ENCODE measurements at regions not wholly inside any gene's neighbourhood (a gene's known extent, or its start where the extent isn't known, plus 50 kb on each side); places are given as distances from the start of the nearest gene placed in this dataset.

- FAIRE-seq (no peak), DNase-seq (ENCODE audit: low spot score) (no peak), ATAC-seq (no peak)
- intact Hi-C loops (cut with micrococcal nuclease; ENCODE audit: unreplicated experiment), result no loop called here
- Histone ChIP-seq H3K9me3 (ENCODE audit: low read length) (no peaks in the 10 kb centered on the region), H3K27ac (ENCODE audit: extremely low read length, insufficient read depth, low read length) (no peak overlapping the region), H2AFZ (ENCODE audit: low read length) (no peak overlapping the region), H4K20me1 (ENCODE audit: insufficient read depth, low read length) (no peaks in the 10 kb centered on the region), H3K9ac (ENCODE audit: insufficient read depth, low read depth, low read length) (no peak overlapping the region), H3K4me2 (ENCODE audit: low read depth, low read length) (no peak overlapping the region), H3K4me3 (replicated peaks in 1 of 3; ENCODE audit: insufficient read depth in 1 of 3, low read depth in 2 of 3, low read length in 3 of 3) (no peak overlapping the region), H3K79me2 (ENCODE audit: insufficient read depth, low read length) (no peaks in the 10 kb centered on the region), H3K4me1 (ENCODE audit: insufficient read depth, low read length) (0 out of 2 replicates have a peak, but pooled peaks cover 4% of the 10 kb centered on the region), H3K27me3 (ENCODE audit: control insufficient read depth in 1 of 2, insufficient read depth in 2 of 2, low read length in 2 of 2) (no peaks in the 10 kb centered on the region; a peak in 1 of 5 replicates), H3K36me3 (replicated peaks in 1 of 2; ENCODE audit: control insufficient read depth in 1 of 2, insufficient read depth in 2 of 2, low read length in 2 of 2) (no peaks in the 10 kb centered on the region)
- CTCF ChIA-PET (ENCODE audit: low intra/inter-chr PET ratio, low total read pairs), result no interaction called here
- 38% methylated on average over 4 of the region's 4 CpGs for WGBS (ENCODE audit: low lambda C conversion rate)
- POLR2A ChIA-PET, result no interaction called here
- in situ Hi-C loops (cut with HindIII; ENCODE audit: extremely low pct_ligation_motif_present, low pct_unique_long_range_greater_than_20kb), result no loop called here
- no TSS peak for BruUV-seq (replicated peaks)
- TF ChIP-seq HOMEZ (CRISPR knock-in tag; IDR thresholded peaks at IDR 0.05; ENCODE audit: low read depth) (no peak), RFXANK (CRISPR knock-in tag; IDR thresholded peaks at IDR 0.05) (no peak), SIX1 (CRISPR knock-in tag; IDR thresholded peaks at IDR 0.05; ENCODE audit: borderline replicate concordance) (no peak), ZNF720 (CRISPR knock-in tag; IDR thresholded peaks at IDR 0.05) (no peak)
These were observed 247.7 kb downstream of the ICOS start for GRCh38 chr2:204184226-204184625.

DNA sequence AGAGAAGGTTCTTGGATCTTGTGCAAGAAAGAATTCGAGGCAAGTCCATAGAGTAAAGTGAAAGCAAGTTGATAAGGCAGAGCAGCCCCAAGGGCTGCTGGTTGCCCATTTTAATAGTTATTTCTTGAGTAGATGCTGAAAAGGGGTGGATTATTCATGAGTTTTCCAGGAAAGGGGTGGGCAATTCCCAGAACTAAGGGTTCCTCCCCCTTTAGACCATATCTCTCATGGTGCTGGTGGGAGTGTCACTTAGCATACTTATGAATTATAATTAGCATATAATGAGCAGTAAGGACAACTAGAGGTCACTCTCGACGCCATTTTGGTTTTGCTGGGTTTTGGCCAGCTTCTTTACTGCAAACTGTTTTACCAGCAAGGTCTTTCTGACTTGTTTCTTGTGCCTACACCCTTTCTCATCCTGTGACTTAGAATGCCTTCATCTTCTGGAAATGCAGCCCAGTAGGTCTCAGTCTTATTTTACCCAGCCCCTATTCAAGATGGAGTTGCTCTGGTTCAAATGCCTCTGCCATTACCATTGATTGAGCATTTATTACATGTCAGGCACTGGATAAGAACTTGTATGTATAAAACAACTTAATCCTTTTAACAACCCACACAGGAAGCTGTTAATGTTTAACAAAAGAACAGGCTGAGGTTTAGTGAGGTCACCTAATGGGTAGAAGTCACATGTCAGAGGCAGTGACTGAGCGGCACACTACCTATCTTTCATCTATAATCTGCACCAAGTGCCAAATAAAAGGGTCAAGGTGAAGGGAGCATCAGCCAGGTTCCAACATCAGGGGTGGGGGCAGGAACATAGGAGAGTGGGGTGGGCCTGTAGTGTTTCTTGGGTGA is 250.9 kb downstream of the ICOS start:
- ATAC-seq (peak; percentile 48; the same call in 2 of the 3 replicates), FAIRE-seq (no peak), DNase-seq (ENCODE audit: low spot score) (peak; percentile 13)
- 25% methylated on average over 4 of the region's 4 CpGs for WGBS (ENCODE audit: low lambda C conversion rate)
- Histone ChIP-seq H4K20me1 (ENCODE audit: insufficient read depth, low read length) (no peaks in the 10 kb centered on the region), H3K27ac (ENCODE audit: extremely low read length, insufficient read depth, low read length) (no peak overlapping the region), H3K4me2 (ENCODE audit: low read depth, low read length) (no peak overlapping the region), H3K4me1 (ENCODE audit: insufficient read depth, low read length) (0 out of 2 replicates have a peak, but pooled peaks cover 4% of the 10 kb centered on the region), H3K4me3 (replicated peaks in 1 of 3; ENCODE audit: insufficient read depth in 1 of 3, low read depth in 2 of 3, low read length in 3 of 3) (no peak overlapping the region), H3K36me3 (replicated peaks in 1 of 2; ENCODE audit: control insufficient read depth in 1 of 2, insufficient read depth in 2 of 2, low read length in 2 of 2) (no peaks in the 10 kb centered on the region), H3K79me2 (ENCODE audit: insufficient read depth, low read length) (no peaks in the 10 kb centered on the region), H2AFZ (ENCODE audit: low read length) (no peak overlapping the region), H3K9me3 (ENCODE audit: low read length) (no peaks in the 10 kb centered on the region), H3K27me3 (ENCODE audit: control insufficient read depth in 1 of 2, insufficient read depth in 2 of 2, low read length in 2 of 2) (no peaks in the 10 kb centered on the region; a peak in 1 of 5 replicates), H3K9ac (ENCODE audit: insufficient read depth, low read depth, low read length) (no peak overlapping the region)
- ChIA-PET POLR2A (no interaction called here), CTCF (ENCODE audit: low intra/inter-chr PET ratio, low total read pairs) (no interaction called here)
- in situ Hi-C loops (cut with HindIII; ENCODE audit: extremely low pct_ligation_motif_present, low pct_unique_long_range_greater_than_20kb), result no loop called here
- BruUV-seq (replicated peaks), result no TSS peak
- intact Hi-C loops (cut with micrococcal nuclease; ENCODE audit: unreplicated experiment), result no loop called here
- TF ChIP-seq ZNF432 (CRISPR knock-in tag; IDR thresholded peaks at IDR 0.05; ENCODE audit: borderline replicate concordance) (no peak), SNRNP70 (IDR thresholded peaks at IDR 0.05; ENCODE audit: low read depth, low read length) (no peak), NCOR1 (IDR thresholded peaks at IDR 0.05; ENCODE audit: borderline replicate concordance, low read length) (no peak), HNF1A (IDR thresholded peaks at IDR 0.05; ENCODE audit: low read depth) (0 out of 2 replicates have a peak, but pooled peaks have one; percentile 23), HNF1A (CRISPR knock-in tag; IDR thresholded peaks at IDR 0.05; ENCODE audit: borderline replicate concordance) (no peak; the same call in 1 of the 2 replicates), ZFX (CRISPR knock-in tag; IDR thresholded peaks at IDR 0.05; ENCODE audit: low read depth) (no peak), GATA4 (IDR thresholded peaks at IDR 0.05; ENCODE audit: borderline replicate concordance, low read depth) (no peak)
- TF ChIP-seq, protein P1, sequence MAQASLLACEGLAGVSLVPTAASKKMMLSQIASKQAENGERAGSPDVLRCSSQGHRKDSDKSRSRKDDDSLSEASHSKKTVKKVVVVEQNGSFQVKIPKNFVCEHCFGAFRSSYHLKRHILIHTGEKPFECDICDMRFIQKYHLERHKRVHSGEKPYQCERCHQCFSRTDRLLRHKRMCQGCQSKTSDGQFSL (CRISPR knock-in tag; IDR thresholded peaks at IDR 0.05), result no peak
